Panc1 (cell line): ENCODE measurements at regions not wholly inside any gene's neighbourhood (a gene's known extent, or its start where the extent isn't known, plus 50 kb on each side); places are given as distances from the start of the nearest gene placed in this dataset.
"Not testable (repeated sequence)": the region's sequence is repeated elsewhere in the genome, so short reads cannot be mapped to it uniquely, and the experiment has no call there.

Experiments used
- ATAC-seq: fragments of 200-7000 bp; cut with Tn5 transposase; 2 replicates; pipeline ENCODE4 v1.9.1; 2020; ENCODE audit warnings: mild to moderate bottlenecking, moderate library complexity
- BruUV-seq: library from RNA; stranded (reverse); fragments of 400-500 nt; replicated peaks from 2 replicates; lab custom pipeline; 2021; lab: Mats Ljungman, UMichigan
- CTCF ChIA-PET: fragments of 300-600 bp; sonication (Branson Sonifier 250); formaldehyde crosslinking; loops from one replicate; lab custom pipeline; 2022; ENCODE audit warnings: antibody characterized with exemption; lab: Charles Lee
- POLR2A ChIA-PET: fragments of 300-600 bp; sonication (Branson Sonifier 250); formaldehyde crosslinking; loops from one replicate; lab custom pipeline; 2022; ENCODE audit warnings: antibody characterized with exemption; lab: Charles Lee
- DNase-seq: peaks from one replicate; pipeline ENCODE4 v3.0.0-alpha.2; 2010; ENCODE audit warnings: low read depth, low spot score
- H3K27ac ChIP-seq: 2 replicates; pipeline ENCODE4 v1.5.1; 2011; ENCODE audit warnings: mild to moderate bottlenecking, low read length, inconsistent platforms
- H3K27me3 ChIP-seq: fragments of 200-500 bp; sonication (Bioruptor generic); 2 replicates; pipeline ENCODE4 v1.6.0; 2014; ENCODE audit warnings: low read length, inconsistent platforms; ENCODE audit not compliant: control insufficient read depth, insufficient read depth
- H3K36me3 ChIP-seq: fragments of 200-500 bp; sonication (Bioruptor generic); 2 replicates; pipeline ENCODE4 v1.5.1; 2014; ENCODE audit warnings: inconsistent platforms, mild to moderate bottlenecking, low read length, moderate library complexity; ENCODE audit not compliant: control insufficient read depth, insufficient read depth
- H3K4me1 ChIP-seq: 2 replicates; pipeline ENCODE4 v1.5.1; 2011; ENCODE audit warnings: inconsistent platforms, mild to moderate bottlenecking, low read length, moderate library complexity; ENCODE audit not compliant: control insufficient read depth, insufficient read depth
- H3K4me3 ChIP-seq, 2 experiments: 2 replicates each; pipeline ENCODE4 v1.5.1; 2011 to 2012; ENCODE audit warnings: low read depth in 2 of 2, low read length in 2 of 2, mild to moderate bottlenecking in 2 of 2, inconsistent platforms in 1 of 2, moderate library complexity in 1 of 2
- H3K9me3 ChIP-seq: fragments of 200-500 bp; sonication (Bioruptor generic); 2 replicates; pipeline ENCODE4 v1.5.1; 2014; ENCODE audit warnings: low read depth, mild to moderate bottlenecking, inconsistent platforms, low read length, moderate library complexity; ENCODE audit not compliant: control insufficient read depth, insufficient read depth
- CTCF ChIP-seq: fragments of 450-650 bp; IDR thresholded peaks from 2 replicates; pipeline ENCODE4 v1.5.1; 2017; ENCODE audit warnings: mild to moderate bottlenecking
- POLR2AphosphoS5 ChIP-seq: IDR thresholded peaks from 2 replicates; pipeline ENCODE4 v1.6.1; 2012; ENCODE audit warnings: mild to moderate bottlenecking, low read depth, low read length, moderate library complexity
- REST ChIP-seq, 2 experiments: IDR thresholded peaks; 2 replicates each; pipeline ENCODE4 v1.6.1; 2011 to 2012; ENCODE audit warnings: low read depth in 2 of 2, control low read depth in 1 of 2, low read length in 1 of 2, mild to moderate bottlenecking in 1 of 2, moderate library complexity in 1 of 2; ENCODE audit not compliant: insufficient read depth in 1 of 2
- SIN3A ChIP-seq: IDR thresholded peaks from 2 replicates; pipeline ENCODE4 v1.6.1; 2012; ENCODE audit warnings: low read depth, mild to moderate bottlenecking, low read length, moderate library complexity, borderline replicate concordance; ENCODE audit not compliant: insufficient read depth
- TCF7L2 ChIP-seq: IDR thresholded peaks from 2 replicates; pipeline ENCODE4 v1.6.1; 2011; ENCODE audit warnings: mild to moderate bottlenecking, low read depth, low read length, inconsistent platforms
- in situ Hi-C: cut with HindIII; loops from 2 replicates; pipeline ENCODE4 v1.10.0; 2016; ENCODE audit warnings: low sequenced_read_pairs, low pct_unique_long_range_greater_than_20kb
- intact Hi-C: fragments of 100-400 bp; cut with micrococcal nuclease; formaldehyde crosslinking; loops from one replicate; pipeline ENCODE4 v1.10.0; 2022; ENCODE audit not compliant: unreplicated experiment

- H3K27me3 ChIP-seq = no peaks in the 10 kb centered on the region
- no peak overlapping the region for H3K4me3 ChIP-seq
- DNase-seq (no peak), ATAC-seq (no peak)
- in situ Hi-C loops (no loop called here), intact Hi-C loops (no loop called here)
- CTCF ChIA-PET = no interaction called here
- H3K27ac ChIP-seq = no peak overlapping the region
- no peaks in the 10 kb centered on the region for H3K36me3 ChIP-seq
- POLR2A ChIA-PET = no interaction called here
- H3K4me1 ChIP-seq = no peaks in the 10 kb centered on the region
- H3K9me3 ChIP-seq = no peaks in the 10 kb centered on the region
- TF ChIP-seq SIN3A (no peak), REST (IDR thresholded peaks at IDR 0.05; ENCODE audit: insufficient read depth in 1 of 2, low read depth in 2 of 2, low read length in 1 of 2) (no peak), POLR2AphosphoS5 (no peak)
- no TSS peak for BruUV-seq
Measured at GRCh38 chr2:41206004-41206403, 754.1 kb upstream of the SLC8A1 start.

- in situ Hi-C loops = no loop called here
- DNase-seq (no peak), ATAC-seq (no peak)
Measured at GRCh38 chr2:41207578-41207977, 755.7 kb upstream of the SLC8A1 start.

GRCh38 chr2:41210030-41210429 lies 758.1 kb upstream of the SLC8A1 start:
- ATAC-seq, H3K9me3 ChIP-seq, BruUV-seq, in situ Hi-C loops, DNase-seq, H3K27ac ChIP-seq, H3K4me3 ChIP-seq, POLR2A ChIA-PET, H3K36me3 ChIP-seq, intact Hi-C loops, CTCF ChIA-PET, H3K4me1 ChIP-seq, H3K27me3 ChIP-seq: not testable (repeated sequence)

More at GRCh38 chr2:41207578-41207977, 755.7 kb upstream of the SLC8A1 start:
- TF ChIP-seq CTCF (no peak), TCF7L2 (no peak), SIN3A (no peak), POLR2AphosphoS5 (no peak), REST (IDR thresholded peaks at IDR 0.05; ENCODE audit: insufficient read depth in 1 of 2, low read depth in 2 of 2, low read length in 1 of 2) (no peak)
- ChIA-PET CTCF (no interaction called here), POLR2A (no interaction called here)
- Histone ChIP-seq H3K36me3 (no peaks in the 10 kb centered on the region), H3K27me3 (no peaks in the 10 kb centered on the region), H3K4me3 (no peak overlapping the region), H3K4me1 (no peaks in the 10 kb centered on the region), H3K27ac (no peak overlapping the region), H3K9me3 (no peaks in the 10 kb centered on the region)
- intact Hi-C loops = no loop called here
- no TSS peak for BruUV-seq
